ENCODE measurements at regions not wholly inside any gene's neighbourhood (a gene's known extent, or its start where the extent isn't known, plus 50 kb on each side); places are given as distances from the start of the nearest gene placed in this dataset.

DNA sequence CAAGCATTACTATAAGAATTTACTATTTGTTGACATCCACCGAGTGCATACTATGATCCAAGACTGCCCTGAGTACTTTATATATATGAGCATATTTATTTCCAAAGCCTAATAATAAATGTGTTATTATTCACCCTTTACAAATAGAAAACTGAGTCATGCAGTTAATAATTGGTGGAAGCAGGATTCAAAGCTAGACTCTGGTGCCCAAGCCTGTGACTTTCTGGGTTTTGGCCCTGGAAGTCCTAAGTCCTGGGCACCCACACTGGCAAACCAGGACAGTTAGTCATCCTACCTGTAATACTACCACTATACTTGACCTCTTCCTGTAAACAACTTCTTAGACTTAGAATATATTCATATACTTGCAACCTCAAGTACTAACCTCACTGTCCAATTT, 257.4 kb upstream of the IRX5 start:
- Mint-ChIP-seq H3K4me3 (ENCODE audit: unreplicated experiment) (no peak overlapping the region), H3K4me1 (ENCODE audit: insufficient read depth, unreplicated experiment) (peaks cover 30% of the 10 kb centered on the region), H3K27ac (ENCODE audit: low read depth, unreplicated experiment) (no peak overlapping the region), H3K36me3 (ENCODE audit: insufficient read depth, unreplicated experiment) (no peaks in the 10 kb centered on the region), H3K27me3 (ENCODE audit: insufficient read depth, unreplicated experiment) (no peaks in the 10 kb centered on the region), H3K9me3 (ENCODE audit: unreplicated experiment) (no peaks in the 10 kb centered on the region)
- ChIA-PET POLR2A (interaction anchor here (0.6 kb wide), 1 partner anchor 332 kb away, joined by 3 read pairs; no protein-coding TSS in a partner anchor), CTCF (interaction anchor here (0.7 kb wide), 1 partner anchor 545 kb away, joined by 4 read pairs; no protein-coding TSS in a partner anchor)
- TF ChIP-seq, protein P1, sequence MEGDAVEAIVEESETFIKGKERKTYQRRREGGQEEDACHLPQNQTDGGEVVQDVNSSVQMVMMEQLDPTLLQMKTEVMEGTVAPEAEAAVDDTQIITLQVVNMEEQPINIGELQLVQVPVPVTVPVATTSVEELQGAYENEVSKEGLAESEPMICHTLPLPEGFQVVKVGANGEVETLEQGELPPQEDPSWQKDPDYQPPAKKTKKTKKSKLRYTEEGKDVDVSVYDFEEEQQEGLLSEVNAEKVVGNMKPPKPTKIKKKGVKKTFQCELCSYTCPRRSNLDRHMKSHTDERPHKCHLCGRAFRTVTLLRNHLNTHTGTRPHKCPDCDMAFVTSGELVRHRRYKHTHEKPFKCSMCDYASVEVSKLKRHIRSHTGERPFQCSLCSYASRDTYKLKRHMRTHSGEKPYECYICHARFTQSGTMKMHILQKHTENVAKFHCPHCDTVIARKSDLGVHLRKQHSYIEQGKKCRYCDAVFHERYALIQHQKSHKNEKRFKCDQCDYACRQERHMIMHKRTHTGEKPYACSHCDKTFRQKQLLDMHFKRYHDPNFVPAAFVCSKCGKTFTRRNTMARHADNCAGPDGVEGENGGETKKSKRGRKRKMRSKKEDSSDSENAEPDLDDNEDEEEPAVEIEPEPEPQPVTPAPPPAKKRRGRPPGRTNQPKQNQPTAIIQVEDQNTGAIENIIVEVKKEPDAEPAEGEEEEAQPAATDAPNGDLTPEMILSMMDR (IDR thresholded peaks at IDR 0.05; ENCODE audit: unreplicated experiment) = no peak
- DNase-seq (ENCODE audit: unreplicated experiment) = no peak
- no TSS peak for BruUV-seq (replicated peaks)
- intact Hi-C loops (cut with micrococcal nuclease) = no loop called here

DNA sequence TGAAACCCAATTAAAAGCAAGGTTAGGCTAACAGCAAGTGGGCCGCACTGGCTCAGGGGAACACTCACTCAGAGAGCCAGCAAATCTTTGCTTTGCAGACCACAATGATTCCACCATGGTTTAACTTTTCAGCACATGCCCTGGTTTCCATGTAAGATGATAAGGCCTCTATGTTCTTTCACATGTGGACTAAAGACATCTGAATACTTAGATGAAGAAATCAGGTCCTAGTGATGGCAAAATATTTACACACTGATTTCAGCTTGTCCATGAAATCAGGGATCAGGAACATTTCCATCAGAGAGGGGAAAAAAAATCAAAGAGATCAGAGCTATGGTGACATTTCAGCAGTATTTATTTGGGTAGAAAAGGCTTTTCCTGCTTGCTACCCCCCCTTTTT, 258.2 kb upstream of the IRX5 start:
- TF ChIP-seq, protein P1 (IDR thresholded peaks at IDR 0.05; ENCODE audit: unreplicated experiment) = no peak
- intact Hi-C loops (cut with micrococcal nuclease) = no loop called here
- no peak for DNase-seq (ENCODE audit: unreplicated experiment)
- Mint-ChIP-seq H3K9me3 (ENCODE audit: unreplicated experiment) (no peaks in the 10 kb centered on the region), H3K27me3 (ENCODE audit: insufficient read depth, unreplicated experiment) (no peaks in the 10 kb centered on the region), H3K27ac (ENCODE audit: low read depth, unreplicated experiment) (no peak overlapping the region), H3K4me1 (ENCODE audit: insufficient read depth, unreplicated experiment) (peaks cover 23% of the 10 kb centered on the region), H3K4me3 (ENCODE audit: unreplicated experiment) (no peak overlapping the region), H3K36me3 (ENCODE audit: insufficient read depth, unreplicated experiment) (no peaks in the 10 kb centered on the region)
- POLR2A ChIA-PET = no interaction called here
- CTCF ChIA-PET = interaction anchor here (0.7 kb wide), 1 partner anchor 11 kb away, joined by 3 read pairs; no protein-coding TSS in a partner anchor
- BruUV-seq (replicated peaks) = no TSS peak

DNA sequence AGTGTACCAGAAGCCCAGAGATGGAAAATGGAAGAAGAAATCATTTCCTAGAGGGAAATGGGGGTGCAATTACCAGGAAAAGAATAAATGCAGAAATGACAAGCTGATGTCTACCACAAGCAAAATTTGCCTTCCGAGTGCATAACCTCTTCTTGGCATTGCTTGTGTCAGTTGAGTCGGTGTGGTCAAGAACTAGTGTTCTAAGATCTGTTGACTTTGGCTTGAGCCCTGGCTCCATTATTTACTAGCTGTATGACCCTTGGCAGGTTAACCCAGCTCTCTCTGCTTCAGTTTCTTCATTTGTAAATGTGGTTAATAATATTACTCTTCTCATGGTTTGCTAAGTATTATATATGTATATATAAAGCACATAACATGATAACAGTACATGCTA, 273.0 kb upstream of the IRX5 start:
- H3K9me3 Mint-ChIP-seq (ENCODE audit: unreplicated experiment) = peaks cover 13% of the 10 kb centered on the region
- no peak for DNase-seq (ENCODE audit: unreplicated experiment)
- H3K4me3 Mint-ChIP-seq (ENCODE audit: unreplicated experiment) = peak overlapping the region; percentile 63
- BruUV-seq (replicated peaks) = TSS peak; percentile 33
- H3K4me1 Mint-ChIP-seq (ENCODE audit: insufficient read depth, unreplicated experiment) = peaks cover 38% of the 10 kb centered on the region
- H3K36me3 Mint-ChIP-seq (ENCODE audit: insufficient read depth, unreplicated experiment) = no peaks in the 10 kb centered on the region
- H3K27me3 Mint-ChIP-seq (ENCODE audit: insufficient read depth, unreplicated experiment) = no peaks in the 10 kb centered on the region
- peak overlapping the region; percentile 73 for H3K27ac Mint-ChIP-seq (ENCODE audit: low read depth, unreplicated experiment)
- intact Hi-C loops (cut with micrococcal nuclease) = no loop called here
- TF ChIP-seq, protein P1 (IDR thresholded peaks at IDR 0.05; ENCODE audit: unreplicated experiment) = no peak
- CTCF ChIA-PET = interaction anchor here (0.7 to 0.8 kb wide), 3 partner anchors 9 to 162 kb away, joined by 3 read pairs; no protein-coding TSS in a partner anchor
- POLR2A ChIA-PET = interaction anchor here (0.5 to 8.8 kb wide), 21 partner anchors 9 to 889 kb away, joined by 3 to 190 read pairs (median 4); partner anchors contain the start of genes IRX3 and IRX5

DNA sequence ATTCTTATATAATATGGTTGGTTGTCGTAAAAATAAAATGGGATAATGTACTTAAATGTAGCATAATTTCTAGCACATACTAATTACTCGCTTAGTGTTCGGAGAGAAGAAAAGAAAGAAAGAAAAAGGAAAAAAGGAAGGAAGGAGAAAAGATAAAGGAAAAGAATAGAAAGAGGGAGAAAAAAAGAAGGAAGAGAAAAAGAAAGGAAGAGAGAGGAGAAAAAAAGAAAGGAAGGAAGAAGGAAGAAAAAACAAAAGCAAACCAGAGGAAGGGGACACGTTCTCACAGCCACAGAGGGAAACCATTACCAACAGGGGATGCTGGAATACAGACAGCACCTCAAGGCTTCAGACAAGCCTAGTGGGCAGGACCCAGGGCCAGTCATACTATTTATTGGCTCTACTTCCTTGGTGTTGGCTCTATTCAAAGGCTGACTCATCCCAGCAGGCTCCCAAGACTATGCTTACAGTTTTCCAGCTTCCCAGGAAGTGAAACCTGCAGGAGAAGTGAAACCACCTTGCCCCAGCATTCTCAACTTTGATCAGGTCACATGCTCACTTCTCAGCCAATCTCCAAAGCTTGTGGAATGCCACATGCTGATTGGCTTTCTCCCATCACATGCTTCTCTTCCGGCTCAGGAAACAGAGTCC, 273.5 kb upstream of the IRX5 start:
- intact Hi-C loops (cut with micrococcal nuclease) = no loop called here
- H3K36me3 Mint-ChIP-seq (ENCODE audit: insufficient read depth, unreplicated experiment) = peaks cover under 1% of the 10 kb centered on the region
- no peaks in the 10 kb centered on the region for H3K27me3 Mint-ChIP-seq (ENCODE audit: insufficient read depth, unreplicated experiment)
- ChIA-PET POLR2A (interaction anchor here (0.5 to 8.8 kb wide), 26 partner anchors 9 to 889 kb away, joined by 3 to 190 read pairs (median 4); partner anchors contain the start of genes IRX3 and IRX5), CTCF (interaction anchor here (0.6 to 1.1 kb wide), 9 partner anchors 8 to 280 kb away, joined by 3 to 4 read pairs (median 3); no protein-coding TSS in a partner anchor)
- H3K4me1 Mint-ChIP-seq (ENCODE audit: insufficient read depth, unreplicated experiment) = peaks cover 38% of the 10 kb centered on the region
- H3K9me3 Mint-ChIP-seq (ENCODE audit: unreplicated experiment) = peaks cover 10% of the 10 kb centered on the region
- peak overlapping the region; percentile 63 for H3K4me3 Mint-ChIP-seq (ENCODE audit: unreplicated experiment)
- BruUV-seq (replicated peaks) = TSS peak; percentile 76
- peak overlapping the region; percentile 73 for H3K27ac Mint-ChIP-seq (ENCODE audit: low read depth, unreplicated experiment)
- TF ChIP-seq, protein P1 (IDR thresholded peaks at IDR 0.05; ENCODE audit: unreplicated experiment) = no peak
- DNase-seq (ENCODE audit: unreplicated experiment) = peak; percentile 98
